ENCODE measurements at regions not wholly inside any gene's neighbourhood (a gene's known extent, or its start where the extent isn't known, plus 50 kb on each side); places are given as distances from the start of the nearest gene placed in this dataset.

DNA sequence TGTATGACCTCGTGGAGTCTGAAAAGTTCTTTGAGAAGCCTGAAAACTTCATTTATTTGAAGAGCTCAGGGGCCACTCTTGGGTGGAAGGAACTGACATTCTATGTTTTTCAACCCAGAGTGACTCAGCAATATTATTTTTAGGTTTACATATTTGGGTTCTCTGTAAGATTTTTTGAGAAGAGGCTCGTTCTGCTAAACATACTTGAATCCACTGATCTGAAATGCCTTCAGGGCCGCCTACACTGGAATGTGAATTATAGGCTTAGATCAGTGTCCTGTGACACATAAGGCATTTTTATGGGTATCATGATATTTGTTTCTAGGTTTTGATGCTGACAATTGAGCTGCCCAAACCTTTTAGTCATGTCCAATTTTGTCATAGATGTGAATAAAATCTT lies 86.2 kb downstream of the PSAT1 start:
- H3K4me1 Mint-ChIP-seq: no peaks in the 10 kb centered on the region
- H3K36me3 Mint-ChIP-seq (ENCODE audit: insufficient read depth): peaks cover 1% of the 10 kb centered on the region
- DNase-seq (ENCODE audit: low spot score in 2 of 2): no peak
- ATAC-seq (replicated peaks; ENCODE audit: extremely low read depth, poor library complexity, severe bottlenecking): no peak
- no peak overlapping the region for H3K27ac Mint-ChIP-seq (ENCODE audit: low read depth)
- no peaks in the 10 kb centered on the region for H3K9me3 Mint-ChIP-seq
- H3K4me3 Mint-ChIP-seq: no peak overlapping the region
- H3K27me3 Mint-ChIP-seq: peaks cover 21% of the 10 kb centered on the region

DNA sequence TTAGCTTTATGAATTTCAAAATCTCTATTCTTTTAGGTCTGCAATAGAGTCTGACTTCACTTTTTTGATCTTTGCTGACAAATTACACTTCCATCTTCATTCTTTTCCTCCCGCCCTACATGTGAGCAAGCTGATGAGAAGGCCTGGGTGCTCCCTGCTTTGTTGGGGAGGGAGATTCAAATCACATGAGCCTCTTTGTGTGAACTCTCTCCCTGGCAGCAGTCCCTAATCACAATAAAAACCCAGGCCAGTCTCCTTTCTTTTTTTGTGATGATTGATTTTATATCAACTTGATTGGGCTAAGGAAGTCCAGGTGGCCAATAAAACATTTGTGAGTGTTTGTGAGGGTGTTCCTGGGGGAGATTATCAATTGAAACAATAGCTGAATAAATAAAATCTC lies 89.4 kb downstream of the PSAT1 start:
- H3K4me1 Mint-ChIP-seq: no peaks in the 10 kb centered on the region
- peaks cover 25% of the 10 kb centered on the region for H3K27me3 Mint-ChIP-seq
- H3K27ac Mint-ChIP-seq (ENCODE audit: low read depth): no peak overlapping the region
- ATAC-seq (replicated peaks; ENCODE audit: extremely low read depth, poor library complexity, severe bottlenecking) (no peak), DNase-seq (ENCODE audit: low spot score in 2 of 2) (no peak)
- H3K36me3 Mint-ChIP-seq (ENCODE audit: insufficient read depth): no peaks in the 10 kb centered on the region
- no peaks in the 10 kb centered on the region for H3K9me3 Mint-ChIP-seq
- no peak overlapping the region for H3K4me3 Mint-ChIP-seq

DNA sequence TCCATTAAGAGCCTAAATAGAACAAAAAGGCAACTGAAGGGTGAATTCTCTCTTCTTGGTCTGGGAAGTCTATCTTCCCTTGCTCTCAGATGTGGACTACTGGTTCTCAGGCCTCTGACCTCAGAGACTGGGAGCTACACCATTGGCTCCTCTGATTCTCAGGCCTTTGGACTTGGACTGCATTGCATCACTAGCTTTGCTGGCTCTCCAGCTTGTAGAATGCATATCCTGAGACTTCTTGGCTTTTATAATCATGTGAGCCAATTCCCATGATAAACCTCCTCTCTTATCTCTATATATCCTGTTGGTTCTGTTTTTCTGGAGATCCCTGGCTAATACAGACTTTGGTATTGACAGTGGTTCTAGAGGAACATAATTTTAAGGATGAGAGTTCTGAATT lies 89.8 kb downstream of the PSAT1 start:
- Mint-ChIP-seq H3K9me3 (no peaks in the 10 kb centered on the region), H3K36me3 (ENCODE audit: insufficient read depth) (no peaks in the 10 kb centered on the region), H3K27ac (ENCODE audit: low read depth) (no peak overlapping the region), H3K4me1 (no peaks in the 10 kb centered on the region), H3K4me3 (no peak overlapping the region), H3K27me3 (peaks cover 25% of the 10 kb centered on the region)
- DNase-seq (ENCODE audit: low spot score in 2 of 2) (no peak), ATAC-seq (replicated peaks; ENCODE audit: extremely low read depth, poor library complexity, severe bottlenecking) (no peak)

DNA sequence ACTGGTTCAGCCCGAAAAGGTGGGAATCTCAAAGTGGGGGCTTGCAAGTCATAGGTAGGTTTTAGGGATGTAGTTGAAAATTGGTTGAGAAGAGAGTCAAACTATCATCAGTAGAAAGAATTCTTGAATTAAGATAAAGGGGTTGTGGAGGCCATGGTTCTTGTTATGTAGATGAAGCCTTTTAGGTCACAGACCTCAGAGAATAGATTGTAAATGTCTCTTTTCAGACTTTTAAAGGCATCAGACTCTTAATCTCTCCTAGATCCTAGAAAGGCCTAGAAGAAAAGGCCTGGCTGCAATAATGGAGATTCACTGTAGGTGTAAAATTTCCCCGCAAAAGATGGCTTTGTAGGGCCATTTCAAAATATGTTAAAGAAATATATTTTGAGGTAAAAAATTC lies 96.4 kb downstream of the PSAT1 start:
- DNase-seq (ENCODE audit: low spot score in 2 of 2): no peak
- ATAC-seq (replicated peaks; ENCODE audit: extremely low read depth, poor library complexity, severe bottlenecking): no peak
- Mint-ChIP-seq H3K36me3 (ENCODE audit: insufficient read depth) (no peaks in the 10 kb centered on the region), H3K4me3 (no peak overlapping the region), H3K27ac (ENCODE audit: low read depth) (no peak overlapping the region), H3K9me3 (no peaks in the 10 kb centered on the region), H3K27me3 (peaks cover 2% of the 10 kb centered on the region), H3K4me1 (no peaks in the 10 kb centered on the region)

DNA sequence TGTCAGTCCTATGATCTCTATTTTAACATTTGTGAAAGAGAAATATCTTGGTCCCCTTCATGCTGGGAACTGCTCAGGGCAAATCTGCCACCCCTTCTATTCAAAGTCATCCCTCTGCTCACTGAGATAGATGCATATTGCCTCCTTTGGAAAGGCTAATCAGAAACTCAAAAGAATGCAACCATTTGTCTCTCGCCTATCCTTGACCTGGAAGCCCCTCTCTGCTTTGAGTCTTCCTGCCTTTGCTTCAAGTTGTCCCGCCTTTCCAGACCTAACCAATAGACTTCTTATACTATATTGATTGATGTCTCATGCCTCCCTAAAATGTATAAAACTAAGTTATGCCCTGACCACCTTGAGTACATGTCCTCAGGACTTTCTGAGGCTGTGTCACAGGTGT lies 97.0 kb downstream of the PSAT1 start:
- Mint-ChIP-seq H3K9me3 (no peaks in the 10 kb centered on the region), H3K36me3 (ENCODE audit: insufficient read depth) (no peaks in the 10 kb centered on the region), H3K27me3 (no peaks in the 10 kb centered on the region), H3K4me3 (no peak overlapping the region), H3K27ac (ENCODE audit: low read depth) (no peak overlapping the region), H3K4me1 (no peaks in the 10 kb centered on the region)
- ATAC-seq (replicated peaks; ENCODE audit: extremely low read depth, poor library complexity, severe bottlenecking): no peak
- DNase-seq (ENCODE audit: low spot score in 2 of 2): no peak

DNA sequence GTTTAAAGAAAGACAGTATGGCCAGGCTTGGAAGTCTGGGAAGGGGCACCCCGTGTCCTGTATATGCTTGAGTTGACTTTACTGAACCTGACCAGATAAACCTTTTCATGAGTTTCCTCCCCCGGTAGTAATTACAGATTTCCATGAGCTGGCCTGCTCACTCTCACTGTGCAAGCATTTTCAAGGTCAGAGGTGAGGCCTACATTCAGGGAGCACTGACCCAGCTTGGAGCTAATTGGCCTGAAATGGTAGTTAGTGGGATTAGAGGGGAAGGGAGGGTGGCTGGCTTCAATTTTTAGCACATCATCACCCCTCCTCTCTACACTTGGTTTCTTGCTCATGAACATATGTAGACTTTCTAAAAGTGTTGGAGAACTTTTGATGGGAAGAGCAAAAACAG lies 99.2 kb downstream of the PSAT1 start:
- ATAC-seq (replicated peaks; ENCODE audit: extremely low read depth, poor library complexity, severe bottlenecking): no peak
- no peak for DNase-seq (ENCODE audit: low spot score in 2 of 2)
- Mint-ChIP-seq H3K4me3 (no peak overlapping the region), H3K27ac (ENCODE audit: low read depth) (no peak overlapping the region), H3K9me3 (no peaks in the 10 kb centered on the region), H3K36me3 (ENCODE audit: insufficient read depth) (no peaks in the 10 kb centered on the region), H3K27me3 (no peaks in the 10 kb centered on the region), H3K4me1 (no peaks in the 10 kb centered on the region)

DNA sequence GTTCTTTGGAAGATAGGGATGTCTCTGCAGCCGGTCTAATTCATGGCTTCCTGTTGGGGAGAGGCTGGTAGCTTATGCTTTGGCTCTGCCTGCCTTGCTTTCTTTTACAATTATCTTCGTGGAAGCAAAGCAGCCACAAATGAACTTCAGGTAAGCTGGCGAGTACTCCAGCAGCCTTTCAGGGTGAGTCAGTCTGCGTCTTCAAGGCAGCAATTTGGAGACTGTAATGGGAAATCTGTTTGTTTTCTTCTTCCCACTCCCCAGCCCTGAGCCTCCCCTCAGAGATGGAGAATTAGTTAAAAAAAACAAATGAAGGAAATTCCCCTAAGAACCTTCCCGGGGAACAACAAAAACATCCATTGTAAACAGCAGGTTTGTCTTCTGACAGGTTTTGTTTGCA lies 100.1 kb downstream of the PSAT1 start:
- Mint-ChIP-seq H3K9me3 (no peaks in the 10 kb centered on the region), H3K27me3 (no peaks in the 10 kb centered on the region), H3K27ac (ENCODE audit: low read depth) (no peak overlapping the region), H3K4me1 (no peaks in the 10 kb centered on the region), H3K36me3 (ENCODE audit: insufficient read depth) (no peaks in the 10 kb centered on the region), H3K4me3 (no peak overlapping the region)
- ATAC-seq (replicated peaks; ENCODE audit: extremely low read depth, poor library complexity, severe bottlenecking) (no peak), DNase-seq (ENCODE audit: low spot score in 2 of 2) (no peak)

DNA sequence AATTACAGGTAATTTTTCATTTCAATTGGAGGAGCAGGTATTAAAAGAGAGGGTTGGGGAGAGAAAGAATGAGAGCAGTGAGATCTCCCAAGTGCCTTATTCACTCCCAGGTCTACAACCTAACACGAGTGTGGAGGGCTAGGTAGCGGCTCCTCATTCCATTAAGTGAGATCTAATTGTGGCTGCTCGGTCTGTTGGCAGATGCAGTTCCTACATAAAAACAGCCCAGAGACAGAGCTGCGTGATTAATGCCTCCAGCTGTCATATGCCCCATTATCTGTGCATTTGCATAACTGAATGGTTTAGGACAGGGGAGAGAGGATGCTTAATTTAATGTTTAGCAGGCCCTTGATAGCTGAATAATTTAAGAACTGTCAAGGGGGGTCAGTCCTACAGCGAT lies 100.5 kb downstream of the PSAT1 start:
- H3K27me3 Mint-ChIP-seq: no peaks in the 10 kb centered on the region
- no peaks in the 10 kb centered on the region for H3K4me1 Mint-ChIP-seq
- no peak for ATAC-seq (replicated peaks; ENCODE audit: extremely low read depth, poor library complexity, severe bottlenecking)
- H3K27ac Mint-ChIP-seq (ENCODE audit: low read depth): no peak overlapping the region
- DNase-seq (ENCODE audit: low spot score in 2 of 2): no peak
- no peaks in the 10 kb centered on the region for H3K9me3 Mint-ChIP-seq
- no peak overlapping the region for H3K4me3 Mint-ChIP-seq
- H3K36me3 Mint-ChIP-seq (ENCODE audit: insufficient read depth): no peaks in the 10 kb centered on the region

DNA sequence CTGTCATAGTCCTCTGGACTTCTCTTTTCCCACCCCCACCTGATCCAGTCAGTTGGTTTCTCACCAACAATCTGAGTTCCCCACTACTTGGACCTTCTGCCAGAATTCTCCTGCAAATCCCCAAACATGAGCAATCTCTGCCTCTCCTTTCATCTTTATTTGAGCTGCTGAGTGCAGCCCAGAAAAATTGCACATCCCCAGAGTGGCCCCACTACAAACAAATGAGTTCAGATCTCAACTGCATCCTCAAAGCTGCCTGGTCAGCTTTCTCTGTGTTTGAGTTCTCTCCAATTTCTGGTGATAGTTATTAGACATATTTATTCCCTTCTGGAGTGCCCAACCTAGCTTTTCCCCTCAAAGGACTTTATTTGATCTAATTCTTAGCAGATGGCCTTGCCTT lies 102.2 kb downstream of the PSAT1 start:
- H3K27ac Mint-ChIP-seq (ENCODE audit: low read depth): no peak overlapping the region
- no peaks in the 10 kb centered on the region for H3K9me3 Mint-ChIP-seq
- no peaks in the 10 kb centered on the region for H3K36me3 Mint-ChIP-seq (ENCODE audit: insufficient read depth)
- ATAC-seq (replicated peaks; ENCODE audit: extremely low read depth, poor library complexity, severe bottlenecking) (no peak), DNase-seq (ENCODE audit: low spot score in 2 of 2) (no peak)
- H3K4me1 Mint-ChIP-seq: no peaks in the 10 kb centered on the region
- peaks cover under 1% of the 10 kb centered on the region for H3K27me3 Mint-ChIP-seq
- no peak overlapping the region for H3K4me3 Mint-ChIP-seq

DNA sequence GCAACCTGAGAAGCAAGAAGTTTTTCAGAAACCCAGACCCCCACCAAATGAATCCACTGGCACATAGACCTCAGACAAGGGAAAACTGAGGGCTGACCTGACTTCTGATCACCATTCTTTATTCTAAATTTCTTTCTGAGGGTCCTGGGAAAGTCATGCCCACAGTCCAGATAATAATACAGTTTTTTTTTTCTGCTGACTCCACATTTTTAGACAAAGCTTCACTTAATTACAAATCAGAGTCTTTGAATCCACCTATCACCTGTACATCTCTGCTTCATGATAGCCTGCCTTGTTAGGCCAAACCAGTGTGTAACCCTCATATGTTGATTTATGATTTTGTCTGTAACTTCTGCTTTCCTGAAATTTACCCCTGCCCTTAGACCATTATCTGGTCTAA lies 103.6 kb downstream of the PSAT1 start:
- no peak for DNase-seq (ENCODE audit: low spot score in 2 of 2)
- Mint-ChIP-seq H3K36me3 (ENCODE audit: insufficient read depth) (peaks cover 3% of the 10 kb centered on the region), H3K4me1 (no peaks in the 10 kb centered on the region), H3K27me3 (peaks cover 14% of the 10 kb centered on the region), H3K4me3 (no peak overlapping the region), H3K27ac (ENCODE audit: low read depth) (no peak overlapping the region), H3K9me3 (no peaks in the 10 kb centered on the region)
- no peak for ATAC-seq (replicated peaks; ENCODE audit: extremely low read depth, poor library complexity, severe bottlenecking)

DNA sequence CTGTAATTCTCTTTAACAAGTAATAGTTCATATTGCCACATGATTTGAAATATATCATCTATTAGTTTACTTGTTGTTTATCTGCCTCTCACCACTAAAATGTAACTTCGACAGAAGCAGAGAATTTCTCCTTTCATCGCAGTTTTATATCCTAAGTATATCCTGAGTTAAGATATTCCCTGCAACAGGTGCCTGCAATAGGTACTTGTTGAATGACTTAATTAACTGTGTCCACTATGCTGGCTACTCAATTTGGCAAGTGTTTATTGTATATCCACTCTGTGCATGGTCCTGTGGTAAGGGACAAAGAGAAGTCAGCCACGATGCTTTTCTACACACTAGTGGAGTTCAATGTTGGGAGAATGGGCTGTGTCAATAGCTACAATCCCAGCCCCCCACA lies 108.5 kb downstream of the PSAT1 start:
- H3K4me1 Mint-ChIP-seq: no peaks in the 10 kb centered on the region
- no peak overlapping the region for H3K4me3 Mint-ChIP-seq
- ATAC-seq (replicated peaks; ENCODE audit: extremely low read depth, poor library complexity, severe bottlenecking) (no peak), DNase-seq (ENCODE audit: low spot score in 2 of 2) (no peak)
- H3K9me3 Mint-ChIP-seq: no peaks in the 10 kb centered on the region
- H3K36me3 Mint-ChIP-seq (ENCODE audit: insufficient read depth): peaks cover 3% of the 10 kb centered on the region
- H3K27me3 Mint-ChIP-seq: peaks cover 28% of the 10 kb centered on the region
- no peak overlapping the region for H3K27ac Mint-ChIP-seq (ENCODE audit: low read depth)

DNA sequence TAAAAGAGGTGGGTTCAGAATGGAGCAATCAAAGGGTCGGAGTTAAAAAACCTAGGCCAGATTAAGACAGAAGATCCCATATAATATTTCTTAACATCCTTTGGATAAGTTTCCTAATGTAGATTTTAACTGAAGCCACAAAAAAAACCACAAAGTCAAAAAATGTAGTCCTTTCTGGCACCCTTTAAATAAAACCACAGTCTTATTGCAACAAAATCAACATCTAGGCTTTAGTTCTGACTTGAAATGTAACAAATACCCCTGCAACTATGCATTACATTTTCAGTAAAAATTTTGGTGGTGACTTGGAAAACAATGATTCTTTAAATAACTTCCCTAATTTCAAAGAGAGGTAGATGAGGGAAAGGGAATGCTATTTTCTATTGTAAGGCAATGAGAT lies 109.2 kb downstream of the PSAT1 start:
- DNase-seq (ENCODE audit: low spot score in 2 of 2) (no peak), ATAC-seq (replicated peaks; ENCODE audit: extremely low read depth, poor library complexity, severe bottlenecking) (no peak)
- H3K27me3 Mint-ChIP-seq: peaks cover 28% of the 10 kb centered on the region
- H3K4me3 Mint-ChIP-seq: no peak overlapping the region
- no peaks in the 10 kb centered on the region for H3K9me3 Mint-ChIP-seq
- peaks cover 3% of the 10 kb centered on the region for H3K36me3 Mint-ChIP-seq (ENCODE audit: insufficient read depth)
- H3K27ac Mint-ChIP-seq (ENCODE audit: low read depth): no peak overlapping the region
- no peaks in the 10 kb centered on the region for H3K4me1 Mint-ChIP-seq

DNA sequence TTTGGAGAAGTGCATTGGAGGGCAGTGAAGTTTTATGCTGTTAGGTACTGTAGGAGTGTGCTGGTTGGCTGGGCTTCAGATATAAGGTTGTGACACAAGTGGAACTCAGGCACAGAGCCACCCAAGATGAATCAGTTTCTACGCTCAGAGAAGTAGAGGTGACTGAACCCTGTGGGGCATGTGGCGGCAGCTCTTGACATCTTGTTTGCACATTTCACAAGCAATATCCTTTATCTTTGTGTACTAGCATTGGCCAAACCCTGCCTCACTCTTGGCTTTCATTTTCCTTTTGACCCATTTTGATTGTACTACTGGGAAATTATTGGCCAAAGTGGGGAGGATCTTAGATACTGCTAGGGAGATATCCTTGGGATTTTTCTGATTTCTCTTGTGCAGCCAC lies 110.0 kb downstream of the PSAT1 start:
- ATAC-seq (replicated peaks; ENCODE audit: extremely low read depth, poor library complexity, severe bottlenecking) (no peak), DNase-seq (ENCODE audit: low spot score in 2 of 2) (no peak)
- H3K27me3 Mint-ChIP-seq: peaks cover 28% of the 10 kb centered on the region
- no peaks in the 10 kb centered on the region for H3K4me1 Mint-ChIP-seq
- no peak overlapping the region for H3K27ac Mint-ChIP-seq (ENCODE audit: low read depth)
- H3K4me3 Mint-ChIP-seq: no peak overlapping the region
- peaks cover 3% of the 10 kb centered on the region for H3K36me3 Mint-ChIP-seq (ENCODE audit: insufficient read depth)
- no peaks in the 10 kb centered on the region for H3K9me3 Mint-ChIP-seq

DNA sequence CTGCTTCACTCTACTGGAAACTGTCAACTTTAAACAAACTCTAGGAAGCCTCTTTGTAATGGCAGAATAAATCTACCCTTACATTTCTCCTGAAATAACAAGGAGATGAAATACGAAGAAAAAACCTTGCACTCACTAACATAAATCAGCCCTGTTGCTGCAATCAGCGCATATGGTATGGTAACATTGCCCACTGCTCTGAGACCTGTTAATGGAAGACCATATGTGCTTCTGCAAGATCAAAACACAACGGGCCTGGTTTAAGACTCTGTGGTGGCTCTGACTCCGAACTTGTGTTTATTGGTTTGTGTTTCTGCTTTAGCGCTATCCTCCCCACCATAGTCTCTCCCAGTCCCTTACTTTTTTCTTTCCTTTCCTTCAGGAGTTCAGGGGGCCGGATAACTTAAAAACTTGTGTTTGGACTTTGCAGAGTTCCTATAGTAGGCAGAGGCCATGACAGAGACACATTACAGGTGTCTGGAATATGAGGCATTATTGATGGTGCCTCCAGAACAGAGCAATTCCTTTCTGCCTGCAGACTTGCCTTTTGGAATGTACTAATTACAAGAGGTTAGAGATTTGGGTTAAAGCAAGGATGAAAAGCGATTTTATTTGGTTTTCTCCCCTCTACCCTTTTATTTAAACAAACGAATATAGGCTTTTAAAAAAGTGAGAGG lies 110.8 kb downstream of the PSAT1 start:
- no peak for DNase-seq (ENCODE audit: low spot score in 2 of 2)
- H3K36me3 Mint-ChIP-seq (ENCODE audit: insufficient read depth): peaks cover 3% of the 10 kb centered on the region
- no peak overlapping the region for H3K27ac Mint-ChIP-seq (ENCODE audit: low read depth)
- ATAC-seq (replicated peaks; ENCODE audit: extremely low read depth, poor library complexity, severe bottlenecking): no peak
- H3K4me3 Mint-ChIP-seq: no peak overlapping the region
- H3K4me1 Mint-ChIP-seq: no peaks in the 10 kb centered on the region
- no peaks in the 10 kb centered on the region for H3K9me3 Mint-ChIP-seq
- peaks cover 28% of the 10 kb centered on the region for H3K27me3 Mint-ChIP-seq
